GM18511 (cell line): ENCODE measurements at regions not wholly inside any gene's neighbourhood (a gene's known extent, or its start where the extent isn't known, plus 50 kb on each side); places are given as distances from the start of the nearest gene placed in this dataset.

Experiments
- ATAC-seq: cut with Tn5 transposase; IDR thresholded peaks from one replicate; pipeline ENCODE4 v1.9.1; 2021; ENCODE audit warnings: mild to moderate bottlenecking, moderate library complexity; ENCODE audit not compliant: unreplicated experiment

GRCh38 chr13:29664591-29664990 is 69.1 kb upstream of the SLC7A1 start:
- no peak for ATAC-seq

GRCh38 chr13:29654843-29655547 is 59.5 kb upstream of the SLC7A1 start:
- ATAC-seq: no peak

DNA sequence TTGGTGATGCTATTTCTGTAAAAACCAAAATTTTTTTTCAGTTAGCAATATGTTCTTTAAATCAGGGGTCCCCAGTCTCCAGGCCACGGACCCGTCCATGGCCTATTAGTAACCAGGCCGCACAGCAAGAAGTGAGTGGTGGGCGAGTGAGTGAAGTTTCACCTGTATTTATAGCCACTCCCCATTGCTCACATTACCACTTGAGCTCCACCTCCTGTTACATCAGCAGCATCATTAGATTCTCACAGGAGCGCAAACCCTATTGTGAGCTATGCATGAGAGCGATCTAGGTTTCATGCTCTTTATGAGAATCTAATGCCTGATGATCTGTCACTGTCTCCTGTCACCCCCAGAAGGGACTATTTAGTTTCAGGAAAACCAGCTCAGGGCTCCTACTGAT is 58.9 kb upstream of the SLC7A1 start:
- ATAC-seq: no peak

GRCh38 chr13:29648760-29649159 is 53.3 kb upstream of the SLC7A1 start:
- no peak for ATAC-seq
